CD4-positive, alpha-beta memory T cell (primary cell): ENCODE measurements at regions not wholly inside any gene's neighbourhood (a gene's known extent, or its start where the extent isn't known, plus 50 kb on each side); places are given as distances from the start of the nearest gene placed in this dataset.
A peak's percentile ranks its signal among the peaks of the same experiment; 100 is the strongest.

ENCODE experiments used
- CTCF ChIA-PET: fragments of 350-600 bp; sonication (Branson Sonifier 250); formaldehyde crosslinking; loops from one replicate; lab custom pipeline; 2021; ENCODE audit warnings: inconsistent platforms; ENCODE audit not compliant: partially characterized antibody; lab: Charles Lee
- POLR2A ChIA-PET: fragments of 350-600 bp; sonication (Branson Sonifier 250); formaldehyde crosslinking; loops from one replicate; lab custom pipeline; 2021; ENCODE audit not compliant: partially characterized antibody; lab: Charles Lee
- DNase-seq, 5 donors: peaks; one replicate each; pipeline versions ENCODE4 v3.0.0 to v3.0.0-alpha.2; 2020 to 2022; ENCODE audit warnings: mixed read lengths in 1 of 5
- H3K27ac ChIP-seq: one replicate; pipeline ENCODE4 v1.7.0; 2013; ENCODE audit warnings: low read depth, low read length
- H3K27me3 ChIP-seq: 2 replicates; pipeline ENCODE4 v1.7.0; 2013; ENCODE audit warnings: mild to moderate bottlenecking, low read length, moderate library complexity; ENCODE audit not compliant: insufficient read depth
- H3K36me3 ChIP-seq: 2 replicates; pipeline ENCODE4 v1.7.0; 2013; ENCODE audit warnings: mild to moderate bottlenecking, low read length, moderate library complexity; ENCODE audit not compliant: insufficient read depth
- H3K4me1 ChIP-seq: 2 replicates; pipeline ENCODE4 v1.7.0; 2013; ENCODE audit warnings: mild to moderate bottlenecking, low read length, moderate library complexity; ENCODE audit not compliant: insufficient read depth
- H3K4me3 ChIP-seq, 2 donors: one replicate each; pipeline ENCODE4 v1.7.0; 2013; ENCODE audit warnings: low read length in 2 of 2, mild to moderate bottlenecking in 1 of 2
- H3K9me3 ChIP-seq, 2 donors: one replicate each; pipeline ENCODE4 v1.7.0; 2013; ENCODE audit warnings: low read length in 2 of 2, control low read depth in 1 of 2; ENCODE audit not compliant: control insufficient read depth in 1 of 2
- H3K27ac Mint-ChIP-seq, 7 donors: one replicate each; pipeline ENCODE4 v1.8.0; 2020 to 2021; ENCODE audit warnings: mixed read lengths in 7 of 7, mild to moderate bottlenecking in 6 of 7, inconsistent platforms in 3 of 7, moderate library complexity in 3 of 7
- H3K27me3 Mint-ChIP-seq, 2 donors: one replicate each; pipeline ENCODE4 v1.8.0; 2020 to 2021; ENCODE audit warnings: mixed read lengths in 2 of 2
- H3K36me3 Mint-ChIP-seq, 2 donors: one replicate each; pipeline ENCODE4 v1.8.0; 2020 to 2021; ENCODE audit warnings: mixed read lengths in 2 of 2, inconsistent platforms in 1 of 2, mild to moderate bottlenecking in 1 of 2
- H3K4me1 Mint-ChIP-seq, 4 donors: one replicate each; pipeline ENCODE4 v1.8.0; 2020 to 2021; ENCODE audit warnings: mixed read lengths in 4 of 4, mild to moderate bottlenecking in 1 of 4
- H3K4me3 Mint-ChIP-seq, 8 donors: one replicate each; pipeline ENCODE4 v1.8.0; 2020 to 2021; ENCODE audit warnings: mixed read lengths in 8 of 8, mild to moderate bottlenecking in 7 of 8, moderate library complexity in 6 of 8, inconsistent platforms in 3 of 8
- H3K9me3 Mint-ChIP-seq, 8 donors: one replicate each; pipeline ENCODE4 v1.8.0; 2020 to 2021; ENCODE audit warnings: mixed read lengths in 8 of 8, mild to moderate bottlenecking in 5 of 8, inconsistent platforms in 3 of 8, moderate library complexity in 1 of 8
- intact Hi-C: fragments of 100-400 bp; cut with micrococcal nuclease; formaldehyde crosslinking; loops from one replicate; pipeline ENCODE4 v1.15.1; 2023

GRCh38 chr14:34220378-34220706 lies 241.7 kb downstream of the SPTSSA start:
- DNase-seq: no peak
- ChIA-PET CTCF (no interaction called here), POLR2A (no interaction called here)
- Histone ChIP-seq H3K36me3 (no peaks in the 10 kb centered on the region), H3K27me3 (no peaks in the 10 kb centered on the region), H3K27ac (no peak overlapping the region), H3K4me1 (no peaks in the 10 kb centered on the region), H3K9me3 (no peaks in the 10 kb centered on the region), H3K4me3 (no peak overlapping the region)
- Mint-ChIP-seq H3K27me3 (peaks cover 0 to 4% of the 10 kb centered on the region in 2 donors), H3K4me1 (peaks cover 0 to 11% (median 6%) of the 10 kb centered on the region in 4 donors), H3K9me3 (peaks cover 0 to 5% (median 0%) of the 10 kb centered on the region in 8 donors), H3K4me3 (no peak overlapping the region), H3K27ac (no peak overlapping the region), H3K36me3 (no peaks in the 10 kb centered on the region)
- intact Hi-C loops: no loop called here

GRCh38 chr14:34219661-34220377 lies 242.2 kb downstream of the SPTSSA start:
- no peaks in the 10 kb centered on the region for H3K9me3 ChIP-seq
- intact Hi-C loops: no loop called here
- Mint-ChIP-seq H3K9me3 (peaks cover 0 to 5% (median 0%) of the 10 kb centered on the region in 8 donors), H3K36me3 (no peaks in the 10 kb centered on the region), H3K27ac (no peak overlapping the region), H3K4me3 (no peak overlapping the region), H3K4me1 (peaks cover 0 to 11% (median 6%) of the 10 kb centered on the region in 4 donors), H3K27me3 (peaks cover 0 to 4% of the 10 kb centered on the region in 2 donors)
- no peaks in the 10 kb centered on the region for H3K4me1 ChIP-seq
- no peaks in the 10 kb centered on the region for H3K27me3 ChIP-seq
- CTCF ChIA-PET: interaction anchor here (1.0 kb wide), 1 partner anchor 9 kb away, joined by 4 read pairs; no protein-coding TSS in a partner anchor
- POLR2A ChIA-PET: no interaction called here
- H3K27ac ChIP-seq: no peak overlapping the region
- no peaks in the 10 kb centered on the region for H3K36me3 ChIP-seq
- H3K4me3 ChIP-seq: no peak overlapping the region
- DNase-seq: no peak

GRCh38 chr14:34218881-34219280 lies 243.2 kb downstream of the SPTSSA start:
- intact Hi-C loops: no loop called here
- ChIA-PET POLR2A (no interaction called here), CTCF (interaction anchor here (1.0 kb wide), 1 partner anchor 10 kb away, joined by 4 read pairs; no protein-coding TSS in a partner anchor)
- H3K36me3 ChIP-seq: no peaks in the 10 kb centered on the region
- H3K27ac Mint-ChIP-seq: no peak overlapping the region
- no peaks in the 10 kb centered on the region for H3K9me3 ChIP-seq
- H3K4me1 ChIP-seq: no peaks in the 10 kb centered on the region
- no peak overlapping the region for H3K4me3 Mint-ChIP-seq
- no peaks in the 10 kb centered on the region for H3K36me3 Mint-ChIP-seq
- peaks cover 0 to 11% (median 6%) of the 10 kb centered on the region in 4 donors for H3K4me1 Mint-ChIP-seq
- no peak for DNase-seq
- peaks cover 0 to 5% (median 0%) of the 10 kb centered on the region in 8 donors for H3K9me3 Mint-ChIP-seq
- no peaks in the 10 kb centered on the region for H3K27me3 ChIP-seq
- H3K27me3 Mint-ChIP-seq: peaks cover 0 to 4% of the 10 kb centered on the region in 2 donors
- H3K4me3 ChIP-seq: no peak overlapping the region
- no peak overlapping the region for H3K27ac ChIP-seq

- Mint-ChIP-seq H3K9me3 (peaks cover 0 to 5% (median 0%) of the 10 kb centered on the region in 8 donors), H3K36me3 (no peaks in the 10 kb centered on the region), H3K4me3 (no peak overlapping the region), H3K27me3 (peaks cover 0 to 4% of the 10 kb centered on the region in 2 donors), H3K4me1 (peaks cover 12 to 15% (median 12%) of the 10 kb centered on the region in 4 donors), H3K27ac (no peak overlapping the region)
- Histone ChIP-seq H3K4me1 (no peaks in the 10 kb centered on the region), H3K27me3 (peaks cover 4% of the 10 kb centered on the region), H3K9me3 (no peaks in the 10 kb centered on the region), H3K27ac (no peak overlapping the region), H3K4me3 (no peak overlapping the region), H3K36me3 (no peaks in the 10 kb centered on the region)
- ChIA-PET POLR2A (no interaction called here), CTCF (interaction anchor here (3.4 kb wide), 1 partner anchor 10 kb away, joined by 12 read pairs; no protein-coding TSS in a partner anchor)
- intact Hi-C loops: no loop called here
- DNase-seq: no peak
Measured at GRCh38 chr14:34214961-34215360, 247.1 kb downstream of the SPTSSA start.

- ChIA-PET POLR2A (interaction anchor here (0.6 to 1.5 kb wide), 3 partner anchors 11 to 375 kb away, joined by 3 read pairs; no protein-coding TSS in a partner anchor), CTCF (interaction anchor here (0.6 to 3.4 kb wide), 5 partner anchors 12 to 378 kb away, joined by 3 to 12 read pairs (median 3); no protein-coding TSS in a partner anchor)
- Mint-ChIP-seq H3K4me1 (peaks cover 12 to 15% (median 12%) of the 10 kb centered on the region in 4 donors), H3K9me3 (peaks cover 0 to 5% (median 0%) of the 10 kb centered on the region in 8 donors), H3K27me3 (peaks cover 0 to 4% of the 10 kb centered on the region in 2 donors), H3K36me3 (no peaks in the 10 kb centered on the region), H3K27ac (peak overlapping the region in 1 of 7 donors; percentile 17), H3K4me3 (peak overlapping the region in 4 of 8 donors; percentile 3 to 36 (median 14))
- Histone ChIP-seq H3K27me3 (peaks cover 4% of the 10 kb centered on the region), H3K27ac (no peak overlapping the region), H3K4me1 (no peaks in the 10 kb centered on the region), H3K4me3 (no peak overlapping the region), H3K36me3 (no peaks in the 10 kb centered on the region), H3K9me3 (no peaks in the 10 kb centered on the region)
- intact Hi-C loops: no loop called here
- DNase-seq: no peak
Measured at GRCh38 chr14:34213332-34213731, 248.7 kb downstream of the SPTSSA start.

- H3K4me3 ChIP-seq: no peak overlapping the region
- intact Hi-C loops: no loop called here
- Mint-ChIP-seq H3K27ac (peak overlapping the region in 3 of 7 donors; percentile 0 to 44 (median 30)), H3K4me1 (peaks cover 12 to 15% (median 12%) of the 10 kb centered on the region in 4 donors), H3K4me3 (peak overlapping the region in 2 of 8 donors; percentile 8 to 49), H3K36me3 (no peaks in the 10 kb centered on the region), H3K9me3 (peaks cover 0 to 5% (median 0%) of the 10 kb centered on the region in 8 donors), H3K27me3 (peaks cover 0 to 4% of the 10 kb centered on the region in 2 donors)
- no peaks in the 10 kb centered on the region for H3K4me1 ChIP-seq
- no peak overlapping the region for H3K27ac ChIP-seq
- no peaks in the 10 kb centered on the region for H3K36me3 ChIP-seq
- ChIA-PET CTCF (interaction anchor here (1.4 to 1.8 kb wide), 3 partner anchors 14 to 377 kb away, joined by 3 to 4 read pairs (median 3); no protein-coding TSS in a partner anchor), POLR2A (interaction anchor here (1.2 to 1.5 kb wide), 2 partner anchors 10 to 15 kb away, joined by 3 read pairs; no protein-coding TSS in a partner anchor)
- H3K9me3 ChIP-seq: no peaks in the 10 kb centered on the region
- DNase-seq: no peak
- peaks cover 4% of the 10 kb centered on the region for H3K27me3 ChIP-seq
Measured at GRCh38 chr14:34212172-34212929, 249.7 kb downstream of the SPTSSA start.

GRCh38 chr14:34211732-34212131 lies 250.3 kb downstream of the SPTSSA start:
- H3K4me3 ChIP-seq: no peak overlapping the region
- no peaks in the 10 kb centered on the region for H3K36me3 Mint-ChIP-seq
- no peak for DNase-seq
- no peak overlapping the region for H3K27ac ChIP-seq
- H3K4me3 Mint-ChIP-seq: peak overlapping the region in 1 of 8 donors; percentile 0
- H3K27me3 ChIP-seq: peaks cover 4% of the 10 kb centered on the region
- H3K27me3 Mint-ChIP-seq: peaks cover 0 to 4% of the 10 kb centered on the region in 2 donors
- H3K27ac Mint-ChIP-seq: peak overlapping the region in 3 of 7 donors; percentile 0 to 57 (median 49)
- H3K4me1 Mint-ChIP-seq: peaks cover 12 to 15% (median 12%) of the 10 kb centered on the region in 4 donors
- H3K4me1 ChIP-seq: no peaks in the 10 kb centered on the region
- ChIA-PET CTCF (no interaction called here), POLR2A (no interaction called here)
- no peaks in the 10 kb centered on the region for H3K36me3 ChIP-seq
- H3K9me3 Mint-ChIP-seq: peaks cover 0 to 4% (median 0%) of the 10 kb centered on the region in 8 donors
- H3K9me3 ChIP-seq: no peaks in the 10 kb centered on the region
- intact Hi-C loops: no loop called here
